Prostate gland (tissue), 2 donors: ENCODE measurements at regions not wholly inside any gene's neighbourhood (a gene's known extent, or its start where the extent isn't known, plus 50 kb on each side); places are given as distances from the start of the nearest gene placed in this dataset.

ENCODE experiments used
- CTCF ChIP-seq, 4 experiments: fragments of 200-600 bp in 2 of 4; fragments of 450-650 bp in 2 of 4; sonication (generic) in 2 of 4; IDR thresholded peaks; 1 replicate in 3 of 4; 2 replicates in 1 of 4; pipeline ENCODE4 v1.5.1; 2016 to 2019; ENCODE audit warnings: antibody characterized with exemption in 4 of 4, mild to moderate bottlenecking in 2 of 4, moderate library complexity in 2 of 4
- POLR2A ChIP-seq: fragments of 450-650 bp; IDR thresholded peaks from one replicate; pipeline ENCODE4 v1.6.1; 2016; ENCODE audit warnings: antibody characterized with exemption, mild to moderate bottlenecking

GRCh38 chr3:71987089-71987735, 202.3 kb upstream of the PROK2 start:
- TF ChIP-seq CTCF (IDR thresholded peaks at IDR 0.05) (no peak), POLR2A (no peak)
